Progenitor cell of endocrine pancreas (in vitro differentiated cells): ENCODE measurements at regions not wholly inside any gene's neighbourhood (a gene's known extent, or its start where the extent isn't known, plus 50 kb on each side); places are given as distances from the start of the nearest gene placed in this dataset.

Source experiments
- DNase-seq: peaks from one replicate; pipeline ENCODE4 v3.0.0; 2021; ENCODE audit warnings: low spot score; ENCODE audit not compliant: unreplicated experiment
- H3K27ac Mint-ChIP-seq: 2 replicates; pipeline ENCODE4 v1.8.0; 2021; ENCODE audit warnings: mild to moderate bottlenecking, moderate library complexity, mixed read lengths
- H3K27me3 Mint-ChIP-seq: 2 replicates; pipeline ENCODE4 v1.8.0; 2021; ENCODE audit warnings: mixed read lengths
- H3K36me3 Mint-ChIP-seq: 2 replicates; pipeline ENCODE4 v1.8.0; 2022; ENCODE audit warnings: mixed read lengths; ENCODE audit not compliant: insufficient read depth
- H3K4me1 Mint-ChIP-seq: 2 replicates; pipeline ENCODE4 v1.8.0; 2021; ENCODE audit warnings: low read depth, mixed read lengths
- H3K4me3 Mint-ChIP-seq: 2 replicates; pipeline ENCODE4 v1.8.0; 2021; ENCODE audit warnings: low read depth, mild to moderate bottlenecking, moderate library complexity, mixed read lengths
- H3K9me3 Mint-ChIP-seq: 2 replicates; pipeline ENCODE4 v1.8.0; 2021; ENCODE audit warnings: low read depth, mixed read lengths
- CTCF ChIP-seq: fragments of 200-600 bp; sonication (generic); IDR thresholded peaks from one replicate; pipeline ENCODE4 v1.5.0; 2021; ENCODE audit warnings: antibody characterized with exemption, mild to moderate bottlenecking; ENCODE audit not compliant: unreplicated experiment

GRCh38 chr5:29935371-29935770 is 1258.1 kb upstream of the CDH6 start:
- no peak for TF ChIP-seq CTCF
- H3K9me3 Mint-ChIP-seq = no peaks in the 10 kb centered on the region
- H3K27ac Mint-ChIP-seq = no peak overlapping the region
- H3K4me3 Mint-ChIP-seq = no peak overlapping the region
- no peaks in the 10 kb centered on the region for H3K36me3 Mint-ChIP-seq
- H3K27me3 Mint-ChIP-seq = no peaks in the 10 kb centered on the region
- no peak for DNase-seq
- H3K4me1 Mint-ChIP-seq = peaks cover 4% of the 10 kb centered on the region

- Mint-ChIP-seq H3K9me3 (no peaks in the 10 kb centered on the region), H3K36me3 (no peaks in the 10 kb centered on the region), H3K4me1 (peaks cover under 1% of the 10 kb centered on the region), H3K27me3 (no peaks in the 10 kb centered on the region), H3K27ac (no peak overlapping the region), H3K4me3 (no peak overlapping the region)
- no peak for TF ChIP-seq CTCF
- no peak for DNase-seq
Measured at GRCh38 chr5:29930316-29930715, 1263.2 kb upstream of the CDH6 start.

GRCh38 chr5:29924107-29924506 is 1269.4 kb upstream of the CDH6 start:
- no peak for DNase-seq
- no peaks in the 10 kb centered on the region for H3K4me1 Mint-ChIP-seq
- H3K4me3 Mint-ChIP-seq = no peak overlapping the region
- H3K27me3 Mint-ChIP-seq = no peaks in the 10 kb centered on the region
- no peak overlapping the region for H3K27ac Mint-ChIP-seq
- no peaks in the 10 kb centered on the region for H3K36me3 Mint-ChIP-seq
- no peak for TF ChIP-seq CTCF
- H3K9me3 Mint-ChIP-seq = no peaks in the 10 kb centered on the region

- peaks cover 13% of the 10 kb centered on the region for H3K4me1 Mint-ChIP-seq
- H3K27me3 Mint-ChIP-seq = no peaks in the 10 kb centered on the region
- no peak for DNase-seq
- H3K27ac Mint-ChIP-seq = no peak overlapping the region
- no peak for TF ChIP-seq CTCF
- peaks cover 18% of the 10 kb centered on the region for H3K9me3 Mint-ChIP-seq
- H3K4me3 Mint-ChIP-seq = no peak overlapping the region
- no peaks in the 10 kb centered on the region for H3K36me3 Mint-ChIP-seq
Measured at GRCh38 chr5:29905626-29906353, 1287.7 kb upstream of the CDH6 start.

- Mint-ChIP-seq H3K27ac (no peak overlapping the region), H3K4me3 (no peak overlapping the region), H3K9me3 (peaks cover 3% of the 10 kb centered on the region), H3K36me3 (no peaks in the 10 kb centered on the region), H3K27me3 (no peaks in the 10 kb centered on the region), H3K4me1 (peaks cover 14% of the 10 kb centered on the region)
- no peak for TF ChIP-seq CTCF
- no peak for DNase-seq
Measured at GRCh38 chr5:29902859-29903258, 1290.6 kb upstream of the CDH6 start.
